ENCODE measurements at regions not wholly inside any gene's neighbourhood (a gene's known extent, or its start where the extent isn't known, plus 50 kb on each side); places are given as distances from the start of the nearest gene placed in this dataset.

DNA sequence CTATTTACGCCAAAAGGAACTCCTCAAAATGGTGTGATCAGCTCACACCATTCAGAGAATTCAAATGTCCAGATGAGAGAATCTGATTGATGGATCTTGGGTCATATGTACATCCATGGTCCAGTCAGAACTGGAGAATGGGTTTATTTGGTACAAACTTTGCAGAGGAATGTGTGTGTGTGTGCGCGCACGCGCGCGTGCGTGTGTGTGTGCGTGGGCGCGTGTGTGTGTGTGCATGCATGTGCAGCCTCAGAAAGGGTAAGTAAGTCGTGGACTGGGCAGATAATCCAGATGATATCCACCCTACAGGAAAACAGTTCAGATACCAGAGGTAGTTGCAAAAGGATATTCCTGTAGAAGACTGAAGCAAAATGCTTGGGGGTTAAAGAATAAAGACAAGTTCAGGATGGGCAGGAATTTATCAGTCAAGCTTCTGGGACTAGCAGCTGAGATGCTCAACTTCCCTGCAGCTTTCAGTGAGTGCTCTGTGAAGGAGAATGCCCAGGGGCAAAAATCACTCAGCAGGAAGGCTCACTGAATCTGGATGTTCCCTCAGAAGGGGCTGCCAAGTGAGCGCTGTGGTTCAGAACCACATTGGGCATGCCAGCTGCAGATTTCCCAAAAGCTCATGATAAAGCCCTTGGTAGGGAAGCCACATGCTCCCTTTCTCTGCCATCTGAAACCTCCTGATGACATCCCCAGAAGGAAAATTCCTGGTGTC is 440.5 kb upstream of the SGCD start:
- TF ChIP-seq, protein P1, sequence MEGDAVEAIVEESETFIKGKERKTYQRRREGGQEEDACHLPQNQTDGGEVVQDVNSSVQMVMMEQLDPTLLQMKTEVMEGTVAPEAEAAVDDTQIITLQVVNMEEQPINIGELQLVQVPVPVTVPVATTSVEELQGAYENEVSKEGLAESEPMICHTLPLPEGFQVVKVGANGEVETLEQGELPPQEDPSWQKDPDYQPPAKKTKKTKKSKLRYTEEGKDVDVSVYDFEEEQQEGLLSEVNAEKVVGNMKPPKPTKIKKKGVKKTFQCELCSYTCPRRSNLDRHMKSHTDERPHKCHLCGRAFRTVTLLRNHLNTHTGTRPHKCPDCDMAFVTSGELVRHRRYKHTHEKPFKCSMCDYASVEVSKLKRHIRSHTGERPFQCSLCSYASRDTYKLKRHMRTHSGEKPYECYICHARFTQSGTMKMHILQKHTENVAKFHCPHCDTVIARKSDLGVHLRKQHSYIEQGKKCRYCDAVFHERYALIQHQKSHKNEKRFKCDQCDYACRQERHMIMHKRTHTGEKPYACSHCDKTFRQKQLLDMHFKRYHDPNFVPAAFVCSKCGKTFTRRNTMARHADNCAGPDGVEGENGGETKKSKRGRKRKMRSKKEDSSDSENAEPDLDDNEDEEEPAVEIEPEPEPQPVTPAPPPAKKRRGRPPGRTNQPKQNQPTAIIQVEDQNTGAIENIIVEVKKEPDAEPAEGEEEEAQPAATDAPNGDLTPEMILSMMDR (IDR thresholded peaks at IDR 0.05), result no peak
- H3K27ac ChIP-seq, result no peak overlapping the region

DNA sequence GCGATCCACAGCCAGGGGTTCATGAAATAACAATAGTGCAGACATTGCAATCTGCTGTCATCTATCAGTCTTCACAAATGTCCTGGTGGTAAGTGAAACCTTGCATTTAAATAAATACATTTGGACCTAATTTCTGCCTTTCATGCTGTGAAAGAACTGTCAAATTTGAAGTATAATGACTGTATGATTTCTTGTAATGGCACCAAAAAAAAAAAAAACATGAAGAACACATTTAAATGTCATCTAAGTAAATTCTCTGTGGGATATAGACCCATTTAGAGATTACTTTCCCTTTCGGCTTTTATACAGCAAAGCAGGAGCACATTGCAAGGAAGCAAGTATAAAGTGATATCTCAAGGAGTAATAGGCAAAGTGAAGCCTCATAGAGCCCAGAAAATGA is 431.5 kb upstream of the SGCD start:
- no peak for DNase-seq (ENCODE audit: low spot score)
- TF ChIP-seq, protein P1 (IDR thresholded peaks at IDR 0.05), result no peak
- no peak overlapping the region for H3K4me3 ChIP-seq
- no peak overlapping the region for H3K27ac ChIP-seq

More for the DNA sequence above, 440.5 kb upstream of the SGCD start:
- no peak for DNase-seq (ENCODE audit: low spot score)
- H3K4me3 ChIP-seq, result no peak overlapping the region

DNA sequence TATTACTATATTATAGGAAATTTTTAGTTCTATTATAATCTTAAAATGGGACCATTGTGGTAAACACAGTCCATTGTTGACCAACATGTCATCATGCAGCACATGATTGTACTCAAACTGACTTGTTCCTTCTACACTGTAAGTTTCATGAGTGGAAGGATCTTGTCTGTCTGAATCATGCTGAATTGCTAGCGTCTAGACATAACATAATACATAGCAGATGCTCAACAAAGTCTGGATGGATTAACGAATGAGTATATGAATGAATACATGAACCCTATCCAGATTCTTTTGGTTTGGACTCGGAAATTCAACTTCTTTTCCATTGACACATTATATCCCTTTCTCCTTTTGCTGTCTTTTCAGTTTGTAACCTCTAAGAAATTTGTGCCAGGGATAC is 429.2 kb upstream of the SGCD start:
- Histone ChIP-seq H3K27ac (no peak overlapping the region), H3K4me3 (no peak overlapping the region)
- TF ChIP-seq, protein P1 (IDR thresholded peaks at IDR 0.05), result no peak
- no peak for DNase-seq (ENCODE audit: low spot score)

DNA sequence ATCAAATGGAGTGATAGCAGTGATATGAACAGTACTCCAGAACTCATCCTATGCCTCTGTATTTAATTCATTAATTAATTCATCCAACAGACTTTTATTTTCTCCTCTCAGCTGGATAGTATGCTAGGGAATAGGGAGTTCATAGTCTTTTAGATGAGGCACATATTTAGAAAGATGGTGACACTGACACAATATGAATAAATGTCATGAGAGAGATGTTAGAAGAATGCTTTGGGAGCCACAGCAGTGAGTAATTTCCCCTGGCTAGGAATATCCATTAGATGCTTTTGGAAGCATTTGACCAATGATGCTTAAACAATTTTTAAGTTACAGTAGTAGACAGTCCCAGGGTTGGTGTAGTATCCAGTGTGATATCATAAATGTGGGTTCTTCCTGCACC is 428.7 kb upstream of the SGCD start:
- no peak overlapping the region for H3K4me3 ChIP-seq
- TF ChIP-seq, protein P1 (IDR thresholded peaks at IDR 0.05), result no peak
- H3K27ac ChIP-seq, result no peak overlapping the region
- DNase-seq (ENCODE audit: low spot score), result no peak

DNA sequence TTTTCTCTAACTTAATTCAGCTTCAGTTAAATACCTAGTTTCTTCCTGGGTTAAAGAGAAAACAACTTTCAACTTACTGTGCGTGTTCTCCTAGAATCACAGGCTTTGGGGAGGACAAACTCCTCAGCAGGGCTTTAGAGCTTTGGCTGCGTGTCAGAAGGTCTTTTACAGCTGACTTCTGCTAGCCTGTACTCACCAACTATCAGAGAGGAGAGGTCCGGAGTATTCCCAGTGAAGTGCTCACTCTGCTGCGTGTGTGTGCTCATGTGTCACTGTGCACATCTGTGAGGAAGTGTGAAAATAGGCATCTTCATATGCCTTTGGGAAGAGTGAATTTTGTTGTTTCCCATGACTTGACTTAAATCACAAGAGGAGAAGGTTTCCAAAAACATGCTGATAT is 423.2 kb upstream of the SGCD start:
- DNase-seq (ENCODE audit: low spot score), result no peak
- TF ChIP-seq, protein P1 (IDR thresholded peaks at IDR 0.05), result no peak
- Histone ChIP-seq H3K27ac (no peak overlapping the region), H3K4me3 (no peak overlapping the region)

DNA sequence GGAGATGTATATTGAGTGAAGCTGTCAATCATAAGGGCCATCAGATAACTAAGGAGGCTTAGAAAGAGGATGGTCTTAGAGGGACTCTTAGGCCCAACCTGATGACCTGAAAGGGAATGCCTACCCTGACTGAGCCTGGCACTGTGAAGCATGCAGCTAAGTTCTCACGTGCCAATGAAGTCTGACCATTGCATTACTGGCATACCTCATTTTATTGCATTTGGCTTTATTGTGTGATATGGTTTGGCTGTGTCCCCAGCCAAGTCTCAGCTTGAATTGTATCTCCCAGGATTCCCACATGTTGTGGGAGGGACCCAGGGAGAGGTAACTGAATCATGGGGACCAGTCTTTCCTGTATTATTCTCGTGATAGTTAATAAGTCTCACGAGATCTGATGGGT is 421.6 kb upstream of the SGCD start:
- TF ChIP-seq, protein P1 (IDR thresholded peaks at IDR 0.05), result no peak
- Histone ChIP-seq H3K27ac (no peak overlapping the region), H3K4me3 (no peak overlapping the region)
- no peak for DNase-seq (ENCODE audit: low spot score)

DNA sequence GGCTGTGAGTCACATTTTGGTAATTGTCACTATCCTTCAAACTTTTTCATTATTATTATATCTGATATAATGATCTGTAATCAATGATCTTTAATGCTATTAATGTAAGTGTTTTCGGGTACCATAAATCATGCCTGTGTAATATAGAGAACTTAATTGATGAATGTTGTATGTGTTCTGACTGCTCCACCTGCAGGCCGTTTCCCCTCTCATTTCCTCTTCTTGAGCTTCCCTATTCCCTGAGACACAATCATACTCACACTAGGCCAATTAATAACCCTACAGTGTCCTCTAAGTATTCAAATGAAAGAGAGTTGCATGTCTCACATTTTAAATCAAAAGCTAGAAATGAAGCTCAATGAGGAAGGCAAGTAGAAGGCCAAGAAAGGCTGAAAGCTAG is 420.9 kb upstream of the SGCD start:
- TF ChIP-seq, protein P1 (IDR thresholded peaks at IDR 0.05), result no peak
- no peak overlapping the region for H3K4me3 ChIP-seq
- H3K27ac ChIP-seq, result no peak overlapping the region
- DNase-seq (ENCODE audit: low spot score), result no peak
